HepG2 (cell line): ENCODE measurements at regions not wholly inside any gene's neighbourhood (a gene's known extent, or its start where the extent isn't known, plus 50 kb on each side); places are given as distances from the start of the nearest gene placed in this dataset.
A peak's percentile ranks its signal among the peaks of the same experiment; 100 is the strongest.
"Not testable (repeated sequence)": the region's sequence is repeated elsewhere in the genome, so short reads cannot be mapped to it uniquely, and the experiment has no call there.

Experiments used
- ATAC-seq: fragments of 200-7000 bp; cut with Tn5 transposase; 3 replicates; pipeline ENCODE4 v1.9.1; 2020; ENCODE audit warnings: mild to moderate bottlenecking, moderate library complexity
- BruUV-seq: library from RNA; stranded (reverse); fragments of 400-500 nt; replicated peaks from 2 replicates; lab custom pipeline; 2021; lab: Mats Ljungman, UMichigan
- CTCF ChIA-PET: fragments of 300-600 bp; formaldehyde crosslinking; extraction: SDS; loops from one replicate; lab custom pipeline; 2021; ENCODE audit warnings: low total read pairs, inconsistent platforms, low intra/inter-chr PET ratio; lab: Yijun Ruan, JAX
- POLR2A ChIA-PET: fragments of 350-600 bp; sonication (Branson Sonifier 250); formaldehyde crosslinking; loops from one replicate; lab custom pipeline; 2020; ENCODE audit warnings: antibody characterized with exemption, inconsistent platforms; lab: Yijun Ruan, JAX
- DNase-seq: peaks from one replicate; pipeline ENCODE4 v3.0.0-alpha.2; 2015; ENCODE audit warnings: low spot score
- FAIRE-seq: peaks from 3 replicates; lab custom pipeline; 2011; peaks lifted over from hg19 to GRCh38; lab: Jason Lieb, UNC
- H2AFZ ChIP-seq: one replicate; pipeline ENCODE4 v1.6.1; 2011; ENCODE audit warnings: low read length, inconsistent platforms
- H3K27ac ChIP-seq: fragments of 300-600 bp; 3 replicates; pipeline ENCODE4 v1.8.0; 2011; ENCODE audit warnings: mixed run types, mild to moderate bottlenecking, mixed read lengths, low read length, inconsistent platforms; ENCODE audit not compliant: insufficient read depth; ENCODE audit errors: extremely low read length
- H3K27me3 ChIP-seq, 2 experiments: fragments of 200-600 bp in 1 of 2; 2 replicates in 1 of 2; 3 replicates in 1 of 2; pipeline versions ENCODE4 v1.6.0 to v1.8.0; 2011; ENCODE audit warnings: low read length in 2 of 2, mild to moderate bottlenecking in 2 of 2, moderate library complexity in 2 of 2, inconsistent platforms in 1 of 2; ENCODE audit not compliant: insufficient read depth in 2 of 2, control insufficient read depth in 1 of 2
- H3K36me3 ChIP-seq, 2 experiments: fragments of 200-600 bp in 1 of 2; replicated peaks in 1 of 2; 2 replicates in 1 of 2; 3 replicates in 1 of 2; pipeline versions ENCODE4 v1.5.1 to v1.8.0; 2011; ENCODE audit warnings: low read length in 2 of 2, inconsistent platforms in 1 of 2; ENCODE audit not compliant: insufficient read depth in 2 of 2, control insufficient read depth in 1 of 2
- H3K4me1 ChIP-seq: 2 replicates; pipeline ENCODE4 v1.5.1; 2012; ENCODE audit warnings: low read length, inconsistent platforms; ENCODE audit not compliant: insufficient read depth
- H3K4me2 ChIP-seq: 2 replicates; pipeline ENCODE4 v1.6.0; 2011; ENCODE audit warnings: low read depth, low read length, inconsistent platforms
- H3K4me3 ChIP-seq, 3 experiments: fragments of 200-600 bp in 1 of 3; sonication (generic), shearing (Covaris generic) in 1 of 3; replicated peaks in 1 of 3; 2 replicates each; pipeline ENCODE4 v1.5.1; 2011 to 2016; ENCODE audit warnings: low read length in 3 of 3, inconsistent platforms in 2 of 3, low read depth in 2 of 3, mild to moderate bottlenecking in 2 of 3, control low read depth in 1 of 3, mixed read lengths in 1 of 3; ENCODE audit not compliant: insufficient read depth in 1 of 3
- H3K79me2 ChIP-seq: one replicate; pipeline ENCODE4 v1.6.1; 2011; ENCODE audit warnings: low read length, inconsistent platforms; ENCODE audit not compliant: insufficient read depth
- H3K9ac ChIP-seq: 2 replicates; pipeline ENCODE4 v1.6.0; 2011; ENCODE audit warnings: mild to moderate bottlenecking, low read depth, low read length, inconsistent platforms; ENCODE audit not compliant: insufficient read depth
- H3K9me3 ChIP-seq: 2 replicates; pipeline ENCODE4 v1.5.1; 2012; ENCODE audit warnings: mild to moderate bottlenecking, low read length
- H4K20me1 ChIP-seq: 2 replicates; pipeline ENCODE4 v1.6.0; 2011; ENCODE audit warnings: inconsistent platforms, mild to moderate bottlenecking, low read length, moderate library complexity; ENCODE audit not compliant: insufficient read depth
- ATF7 ChIP-seq, 2 experiments: fragments of 450-650 bp in 1 of 2; sonication (generic) in 1 of 2; formaldehyde crosslinking in 1 of 2; IDR thresholded peaks; 2 replicates each; pipeline versions ENCODE4 v1.4.0 to v1.6.1; 2016 to 2020; ENCODE audit warnings: antibody characterized with exemption in 1 of 2, mild to moderate bottlenecking in 1 of 2, missing genetic modification reagents in 1 of 2
- CAMTA2 ChIP-seq: sonication (generic); formaldehyde crosslinking; IDR thresholded peaks from 2 replicates; pipeline ENCODE4 v1.4.0; 2020; ENCODE audit warnings: mild to moderate bottlenecking, missing genetic modification reagents, borderline replicate concordance
- CREB1 ChIP-seq, 2 experiments: fragments of 450-650 bp in 1 of 2; IDR thresholded peaks; 2 replicates each; pipeline ENCODE4 v1.6.1; 2016 to 2017; ENCODE audit warnings: control low read depth in 1 of 2, mild to moderate bottlenecking in 1 of 2, missing compliant biosample characterization in 1 of 2, missing genetic modification characterization in 1 of 2
- HOXD1 ChIP-seq: sonication (generic); formaldehyde crosslinking; IDR thresholded peaks from 2 replicates; pipeline ENCODE4 v1.5.0; 2020; ENCODE audit warnings: missing genetic modification reagents
- JARID2 ChIP-seq: sonication (generic); formaldehyde crosslinking; IDR thresholded peaks from 2 replicates; pipeline ENCODE4 v1.8.1; 2023; ENCODE audit warnings: missing genetic modification reagents, inconsistent platforms; ENCODE audit not compliant: insufficient replicate concordance
- NFE2L1 ChIP-seq: sonication (generic); formaldehyde crosslinking; IDR thresholded peaks from 2 replicates; pipeline ENCODE4 v1.4.0; 2020; ENCODE audit warnings: missing genetic modification reagents, mild to moderate bottlenecking, borderline replicate concordance
- ONECUT2 ChIP-seq: sonication (generic); formaldehyde crosslinking; IDR thresholded peaks from 2 replicates; pipeline ENCODE4 v1.4.0; 2020; ENCODE audit warnings: missing genetic modification reagents
- RFX5 ChIP-seq: IDR thresholded peaks from 2 replicates; pipeline ENCODE4 v1.6.1; 2011; ENCODE audit warnings: low read depth, low read length, improper control_type of control experiment
- ZKSCAN8 ChIP-seq: IDR thresholded peaks from 2 replicates; pipeline ENCODE4 v1.6.1; 2016; ENCODE audit warnings: borderline replicate concordance, missing genetic modification reagents, missing compliant biosample characterization
- ZMYM3 ChIP-seq: sonication (generic); formaldehyde crosslinking; IDR thresholded peaks from 2 replicates; pipeline ENCODE4 v1.5.1; 2020; ENCODE audit warnings: mild to moderate bottlenecking, missing genetic modification reagents
- ZNF563 ChIP-seq: sonication (generic); formaldehyde crosslinking; IDR thresholded peaks from 2 replicates; pipeline ENCODE4 v1.8.0; 2022; ENCODE audit warnings: mild to moderate bottlenecking, moderate library complexity, missing genetic modification reagents
- ZNF782 ChIP-seq: sonication (generic); formaldehyde crosslinking; IDR thresholded peaks from 2 replicates; pipeline ENCODE4 v1.4.0; 2020; ENCODE audit warnings: missing genetic modification reagents, mild to moderate bottlenecking, borderline replicate concordance
- WGBS: methylation state at CpG from one replicate; pipeline ENCODE4 v1.1.6; 2017; ENCODE audit warnings: low lambda C conversion rate; 5-methylcytosine and 5-hydroxymethylcytosine counted together
- in situ Hi-C: cut with HindIII; loops from 2 replicates; pipeline ENCODE4 v1.10.0; 2017; ENCODE audit warnings: low pct_unique_long_range_greater_than_20kb; ENCODE audit not compliant: extremely low pct_ligation_motif_present
- intact Hi-C: fragments of 100-400 bp; cut with micrococcal nuclease; formaldehyde crosslinking; loops from one replicate; pipeline ENCODE4 v1.10.0; 2022; ENCODE audit not compliant: unreplicated experiment
- TF ChIP-seq, protein P1 (sequence below): sonication (generic); formaldehyde crosslinking; conservative IDR thresholded peaks from 2 replicates; pipeline ENCODE4 v1.8.1; 2023; ENCODE audit warnings: missing genetic modification reagents
- TF ChIP-seq, protein P2 (sequence below): sonication (generic); formaldehyde crosslinking; IDR thresholded peaks from 2 replicates; pipeline ENCODE4 v1.4.0; 2020; ENCODE audit warnings: low read depth, missing genetic modification reagents

DNA sequence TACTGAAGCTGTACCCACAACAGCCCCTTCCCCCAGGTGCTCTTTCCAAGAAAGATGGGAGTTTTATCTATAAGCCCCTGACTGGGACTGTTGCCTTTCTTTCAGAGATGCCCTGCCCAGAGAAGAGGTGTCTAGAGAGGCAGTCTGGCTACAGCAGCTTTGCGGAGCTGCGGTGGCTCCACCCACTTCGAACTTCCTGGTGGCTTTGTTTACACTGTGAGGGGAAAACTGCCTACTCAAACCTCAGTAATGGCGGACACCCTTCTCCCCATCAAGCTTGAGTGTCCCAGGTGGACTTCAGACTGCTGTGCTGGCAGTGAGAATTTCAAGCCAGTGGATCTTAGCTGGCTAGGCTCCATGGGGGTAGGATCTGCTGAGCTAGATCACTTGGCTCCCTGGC, 120.2 kb upstream of the MYT1L start:
- CTCF ChIA-PET, H3K4me3 ChIP-seq, BruUV-seq, in situ Hi-C loops, FAIRE-seq, ATAC-seq, H3K9ac ChIP-seq, H2AFZ ChIP-seq, H3K9me3 ChIP-seq, H3K79me2 ChIP-seq, H3K27me3 ChIP-seq, H4K20me1 ChIP-seq, POLR2A ChIA-PET, H3K36me3 ChIP-seq, H3K27ac ChIP-seq, H3K4me1 ChIP-seq: not testable (repeated sequence)
- intact Hi-C loops, result loop anchor here (5.0 kb wide), 1 partner anchor 624 kb away; no protein-coding TSS in a partner anchor
- 0 out of 2 replicates have a peak overlapping the region, but pooled peaks have one; percentile 8 for H3K4me2 ChIP-seq
- WGBS, result 11% methylated on average over 4 of the region's 4 CpGs
- peak; percentile 17 for DNase-seq

DNA sequence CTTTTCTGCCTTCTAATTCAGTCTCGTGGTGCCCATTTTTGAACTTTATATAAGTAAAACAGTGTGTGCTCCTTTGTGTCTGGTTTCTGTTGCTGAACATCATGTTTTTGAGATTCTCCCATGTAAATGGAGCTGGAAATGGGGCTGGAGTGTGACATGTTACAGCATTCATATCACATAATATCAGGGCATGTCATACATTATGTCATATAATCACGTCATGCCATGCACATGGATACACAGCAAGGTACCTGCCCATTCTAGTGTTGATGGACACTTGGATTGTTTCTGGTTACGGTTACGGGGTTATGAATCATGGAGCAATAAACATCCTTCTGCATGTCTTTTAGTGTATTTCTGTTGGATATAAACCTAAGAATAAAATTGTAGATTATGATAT, 117.1 kb upstream of the MYT1L start:
- 43% methylated on average over 4 of the region's 4 CpGs for WGBS
- 0 out of 2 replicates have a peak, but pooled peaks cover 7% of the 10 kb centered on the region for H3K9me3 ChIP-seq
- DNase-seq (no peak), ATAC-seq (no peak), FAIRE-seq (no peak)
- no peak overlapping the region for H3K4me3 ChIP-seq
- no peaks in the 10 kb centered on the region for H3K27me3 ChIP-seq
- no peak overlapping the region for H3K27ac ChIP-seq
- H3K4me2 ChIP-seq, result no peak overlapping the region
- ChIA-PET POLR2A (no interaction called here), CTCF (no interaction called here)
- in situ Hi-C loops (no loop called here), intact Hi-C loops (no loop called here)
- no peaks in the 10 kb centered on the region for H3K36me3 ChIP-seq
- H2AFZ ChIP-seq, result no peak overlapping the region
- BruUV-seq, result no TSS peak
- H3K79me2 ChIP-seq, result no peaks in the 10 kb centered on the region
- TF ChIP-seq ONECUT2 (CRISPR knock-in tag) (no peak), NFE2L1 (no peak), RFX5 (no peak), ATF7 (IDR thresholded peaks at IDR 0.05) (peak; percentile 60; the same call in 1 of the 2 replicates), ATF7 (CRISPR knock-in tag; IDR thresholded peaks at IDR 0.05) (no peak), ZMYM3 (CRISPR knock-in tag) (no peak), CREB1 (IDR thresholded peaks at IDR 0.05) (peak; percentile 66), CREB1 (CRISPR knock-in tag; IDR thresholded peaks at IDR 0.05) (no peak), ZNF782 (CRISPR knock-in tag) (no peak), CAMTA2 (CRISPR knock-in tag) (no peak), HOXD1 (CRISPR knock-in tag) (no peak), ZNF563 (CRISPR knock-in tag) (no peak), JARID2 (no peak), ZKSCAN8 (CRISPR knock-in tag) (no peak)
- TF ChIP-seq, protein P1, sequence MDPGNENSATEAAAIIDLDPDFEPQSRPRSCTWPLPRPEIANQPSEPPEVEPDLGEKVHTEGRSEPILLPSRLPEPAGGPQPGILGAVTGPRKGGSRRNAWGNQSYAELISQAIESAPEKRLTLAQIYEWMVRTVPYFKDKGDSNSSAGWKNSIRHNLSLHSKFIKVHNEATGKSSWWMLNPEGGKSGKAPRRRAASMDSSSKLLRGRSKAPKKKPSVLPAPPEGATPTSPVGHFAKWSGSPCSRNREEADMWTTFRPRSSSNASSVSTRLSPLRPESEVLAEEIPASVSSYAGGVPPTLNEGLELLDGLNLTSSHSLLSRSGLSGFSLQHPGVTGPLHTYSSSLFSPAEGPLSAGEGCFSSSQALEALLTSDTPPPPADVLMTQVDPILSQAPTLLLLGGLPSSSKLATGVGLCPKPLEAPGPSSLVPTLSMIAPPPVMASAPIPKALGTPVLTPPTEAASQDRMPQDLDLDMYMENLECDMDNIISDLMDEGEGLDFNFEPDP, result no peak
- TF ChIP-seq, protein P2, sequence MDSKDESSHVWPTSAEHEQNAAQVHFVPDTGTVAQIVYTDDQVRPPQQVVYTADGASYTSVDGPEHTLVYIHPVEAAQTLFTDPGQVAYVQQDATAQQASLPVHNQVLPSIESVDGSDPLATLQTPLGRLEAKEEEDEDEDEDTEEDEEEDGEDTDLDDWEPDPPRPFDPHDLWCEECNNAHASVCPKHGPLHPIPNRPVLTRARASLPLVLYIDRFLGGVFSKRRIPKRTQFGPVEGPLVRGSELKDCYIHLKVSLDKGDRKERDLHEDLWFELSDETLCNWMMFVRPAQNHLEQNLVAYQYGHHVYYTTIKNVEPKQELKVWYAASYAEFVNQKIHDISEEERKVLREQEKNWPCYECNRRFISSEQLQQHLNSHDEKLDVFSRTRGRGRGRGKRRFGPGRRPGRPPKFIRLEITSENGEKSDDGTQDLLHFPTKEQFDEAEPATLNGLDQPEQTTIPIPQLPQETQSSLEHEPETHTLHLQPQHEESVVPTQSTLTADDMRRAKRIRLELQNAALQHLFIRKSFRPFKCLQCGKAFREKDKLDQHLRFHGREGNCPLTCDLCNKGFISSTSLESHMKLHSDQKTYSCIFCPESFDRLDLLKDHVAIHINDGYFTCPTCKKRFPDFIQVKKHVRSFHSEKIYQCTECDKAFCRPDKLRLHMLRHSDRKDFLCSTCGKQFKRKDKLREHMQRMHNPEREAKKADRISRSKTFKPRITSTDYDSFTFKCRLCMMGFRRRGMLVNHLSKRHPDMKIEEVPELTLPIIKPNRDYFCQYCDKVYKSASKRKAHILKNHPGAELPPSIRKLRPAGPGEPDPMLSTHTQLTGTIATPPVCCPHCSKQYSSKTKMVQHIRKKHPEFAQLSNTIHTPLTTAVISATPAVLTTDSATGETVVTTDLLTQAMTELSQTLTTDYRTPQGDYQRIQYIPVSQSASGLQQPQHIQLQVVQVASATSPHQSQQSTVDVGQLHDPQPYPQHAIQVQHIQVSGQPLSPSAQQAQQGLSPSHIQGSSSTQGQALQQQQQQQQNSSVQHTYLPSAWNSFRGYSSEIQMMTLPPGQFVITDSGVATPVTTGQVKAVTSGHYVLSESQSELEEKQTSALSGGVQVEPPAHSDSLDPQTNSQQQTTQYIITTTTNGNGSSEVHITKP, result no peak
- H3K9ac ChIP-seq, result no peak overlapping the region
- no peaks in the 10 kb centered on the region for H4K20me1 ChIP-seq
- no peaks in the 10 kb centered on the region for H3K4me1 ChIP-seq
